ENCODE measurements at regions not wholly inside any gene's neighbourhood (a gene's known extent, or its start where the extent isn't known, plus 50 kb on each side); places are given as distances from the start of the nearest gene placed in this dataset.

DNA sequence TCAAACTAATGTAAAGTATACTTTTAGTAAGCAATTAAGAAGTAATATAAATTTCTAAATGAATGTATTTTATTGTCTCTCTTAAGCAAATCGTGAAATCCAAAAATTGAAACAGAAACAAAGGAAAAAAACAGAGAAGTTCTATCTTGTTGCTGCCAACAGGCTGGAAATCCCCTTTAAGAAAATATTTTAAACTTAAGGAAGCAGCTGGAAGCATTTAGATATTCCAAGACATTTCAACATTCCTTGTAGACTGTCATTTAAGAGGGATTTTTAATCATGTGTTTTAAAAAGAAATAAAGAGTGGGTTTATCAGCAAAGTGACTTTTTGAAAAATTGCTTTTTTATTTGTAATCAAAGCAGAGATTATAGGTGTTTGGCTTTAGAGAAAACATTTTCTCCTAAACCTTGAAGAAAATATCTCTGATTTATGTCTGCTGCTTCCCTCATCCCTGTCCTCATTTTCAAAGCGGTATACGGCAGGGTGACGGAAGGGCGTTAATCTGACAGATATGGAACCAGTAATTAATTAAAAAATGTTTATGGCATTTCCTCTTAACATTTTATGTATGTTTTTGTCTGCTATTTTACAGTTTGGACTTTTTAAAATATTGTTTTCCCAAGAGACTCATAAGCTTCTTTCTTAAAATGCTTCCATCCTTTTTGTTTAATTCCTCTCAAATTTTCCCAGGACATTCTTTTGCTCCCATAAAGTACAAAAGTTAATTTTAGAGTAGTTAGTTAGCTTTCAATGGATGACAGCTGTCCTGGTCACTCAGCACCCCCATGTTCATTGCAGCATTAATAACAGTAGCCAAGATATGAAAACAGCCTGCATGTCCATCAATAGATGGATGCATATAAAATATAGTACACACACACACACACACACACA lies 245.6 kb downstream of the LURAP1L start:
- Mint-ChIP-seq H3K4me1 (ENCODE audit: low read depth, unreplicated experiment) (peaks cover 8% of the 10 kb centered on the region), H3K4me3 (ENCODE audit: unreplicated experiment) (no peak overlapping the region), H3K9me3 (ENCODE audit: unreplicated experiment) (no peaks in the 10 kb centered on the region), H3K27ac (ENCODE audit: unreplicated experiment) (no peak overlapping the region), H3K27me3 (ENCODE audit: low read depth, unreplicated experiment) (no peaks in the 10 kb centered on the region), H3K36me3 (ENCODE audit: low read depth, unreplicated experiment) (no peaks in the 10 kb centered on the region)
- no peak for TF ChIP-seq EZH2 (IDR thresholded peaks at IDR 0.05; ENCODE audit: insufficient read depth, low read length)
- TF ChIP-seq, protein P1, sequence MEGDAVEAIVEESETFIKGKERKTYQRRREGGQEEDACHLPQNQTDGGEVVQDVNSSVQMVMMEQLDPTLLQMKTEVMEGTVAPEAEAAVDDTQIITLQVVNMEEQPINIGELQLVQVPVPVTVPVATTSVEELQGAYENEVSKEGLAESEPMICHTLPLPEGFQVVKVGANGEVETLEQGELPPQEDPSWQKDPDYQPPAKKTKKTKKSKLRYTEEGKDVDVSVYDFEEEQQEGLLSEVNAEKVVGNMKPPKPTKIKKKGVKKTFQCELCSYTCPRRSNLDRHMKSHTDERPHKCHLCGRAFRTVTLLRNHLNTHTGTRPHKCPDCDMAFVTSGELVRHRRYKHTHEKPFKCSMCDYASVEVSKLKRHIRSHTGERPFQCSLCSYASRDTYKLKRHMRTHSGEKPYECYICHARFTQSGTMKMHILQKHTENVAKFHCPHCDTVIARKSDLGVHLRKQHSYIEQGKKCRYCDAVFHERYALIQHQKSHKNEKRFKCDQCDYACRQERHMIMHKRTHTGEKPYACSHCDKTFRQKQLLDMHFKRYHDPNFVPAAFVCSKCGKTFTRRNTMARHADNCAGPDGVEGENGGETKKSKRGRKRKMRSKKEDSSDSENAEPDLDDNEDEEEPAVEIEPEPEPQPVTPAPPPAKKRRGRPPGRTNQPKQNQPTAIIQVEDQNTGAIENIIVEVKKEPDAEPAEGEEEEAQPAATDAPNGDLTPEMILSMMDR (IDR thresholded peaks at IDR 0.05; ENCODE audit: insufficient read depth, low read depth, low read length) = no peak
- H3K36me3 ChIP-seq (ENCODE audit: insufficient read depth, low read length) = no peaks in the 10 kb centered on the region
- no peaks in the 10 kb centered on the region for H3K79me2 ChIP-seq (ENCODE audit: insufficient read depth, low read length)
- DNase-seq (ENCODE audit: low read depth) = no peak
- no peak for FAIRE-seq
- no peaks in the 10 kb centered on the region for H4K20me1 ChIP-seq (ENCODE audit: insufficient read depth, low read length)
- no peaks in the 10 kb centered on the region for H3K4me1 ChIP-seq (ENCODE audit: insufficient read depth, low read length)
- H3K27me3 ChIP-seq (ENCODE audit: insufficient read depth, low read length) = no peaks in the 10 kb centered on the region
- no peak overlapping the region for H3K9ac ChIP-seq (ENCODE audit: low read length)
- H3K4me3 ChIP-seq (ENCODE audit: insufficient read depth, low read depth, low read length) = no peak overlapping the region
- H2AFZ ChIP-seq (ENCODE audit: low read depth, low read length) = no peak overlapping the region
- H3K9me3 ChIP-seq (ENCODE audit: insufficient read depth, low read depth, low read length) = no peaks in the 10 kb centered on the region
- H3K4me2 ChIP-seq (ENCODE audit: low read length) = no peak overlapping the region
- H3K27ac ChIP-seq (ENCODE audit: low read depth, low read length) = no peak overlapping the region

DNA sequence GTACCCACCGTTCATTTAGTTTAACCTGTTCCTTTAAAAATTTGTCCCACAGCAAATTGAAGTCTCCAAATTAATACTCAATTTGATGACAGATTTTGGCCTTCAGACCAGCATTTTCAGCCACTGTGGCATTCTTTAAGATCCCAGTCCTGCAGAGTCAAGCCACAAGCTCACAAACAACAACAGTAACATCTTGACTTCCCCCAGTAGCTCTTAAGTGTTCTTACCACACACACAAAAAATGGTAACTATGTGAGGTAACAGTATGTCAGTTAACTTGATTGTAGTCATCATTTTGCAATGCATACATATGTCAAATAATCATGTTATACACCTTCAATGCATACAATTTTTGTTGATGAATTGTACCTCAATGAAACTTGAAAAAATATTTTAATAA lies 247.9 kb downstream of the LURAP1L start:
- TF ChIP-seq, protein P1 (IDR thresholded peaks at IDR 0.05; ENCODE audit: insufficient read depth, low read depth, low read length) = no peak
- TF ChIP-seq EZH2 (IDR thresholded peaks at IDR 0.05; ENCODE audit: insufficient read depth, low read length) = no peak
- Mint-ChIP-seq H3K9me3 (ENCODE audit: unreplicated experiment) (no peaks in the 10 kb centered on the region), H3K4me3 (ENCODE audit: unreplicated experiment) (no peak overlapping the region), H3K4me1 (ENCODE audit: low read depth, unreplicated experiment) (peaks cover 8% of the 10 kb centered on the region), H3K27ac (ENCODE audit: unreplicated experiment) (no peak overlapping the region), H3K36me3 (ENCODE audit: low read depth, unreplicated experiment) (no peaks in the 10 kb centered on the region), H3K27me3 (ENCODE audit: low read depth, unreplicated experiment) (no peaks in the 10 kb centered on the region)
- no peaks in the 10 kb centered on the region for H4K20me1 ChIP-seq (ENCODE audit: insufficient read depth, low read length)
- no peak overlapping the region for H3K4me2 ChIP-seq (ENCODE audit: low read length)
- no peak overlapping the region for H2AFZ ChIP-seq (ENCODE audit: low read depth, low read length)
- FAIRE-seq (no peak), DNase-seq (ENCODE audit: low read depth) (peak; percentile 16)
- H3K79me2 ChIP-seq (ENCODE audit: insufficient read depth, low read length) = no peaks in the 10 kb centered on the region
- H3K9me3 ChIP-seq (ENCODE audit: insufficient read depth, low read depth, low read length) = no peaks in the 10 kb centered on the region
- no peaks in the 10 kb centered on the region for H3K4me1 ChIP-seq (ENCODE audit: insufficient read depth, low read length)
- H3K27ac ChIP-seq (ENCODE audit: low read depth, low read length) = no peak overlapping the region
- H3K9ac ChIP-seq (ENCODE audit: low read length) = no peak overlapping the region
- H3K36me3 ChIP-seq (ENCODE audit: insufficient read depth, low read length) = no peaks in the 10 kb centered on the region
- no peak overlapping the region for H3K4me3 ChIP-seq (ENCODE audit: insufficient read depth, low read depth, low read length)
- H3K27me3 ChIP-seq (ENCODE audit: insufficient read depth, low read length) = no peaks in the 10 kb centered on the region

DNA sequence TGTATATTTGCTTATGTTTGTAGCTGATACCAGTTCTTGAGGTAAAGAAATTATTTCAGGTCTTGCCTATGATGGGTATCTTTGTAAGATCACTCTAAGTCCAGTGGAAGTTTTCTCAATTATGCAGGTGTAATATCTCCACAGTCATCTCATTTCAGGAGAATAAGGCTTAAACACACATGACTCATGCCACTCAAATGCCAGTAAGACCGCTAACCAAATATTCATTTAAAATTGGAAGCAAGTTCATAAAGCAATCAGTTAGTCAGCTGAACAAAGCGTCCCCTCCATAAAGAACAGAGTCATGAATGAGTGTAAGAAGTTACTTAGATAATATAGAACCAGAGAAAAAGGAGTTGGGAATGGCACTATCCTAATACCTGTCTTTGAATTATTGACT lies 248.7 kb downstream of the LURAP1L start:
- TF ChIP-seq EZH2 (IDR thresholded peaks at IDR 0.05; ENCODE audit: insufficient read depth, low read length) = no peak
- TF ChIP-seq, protein P1 (IDR thresholded peaks at IDR 0.05; ENCODE audit: insufficient read depth, low read depth, low read length) = no peak
- no peaks in the 10 kb centered on the region for H3K9me3 Mint-ChIP-seq (ENCODE audit: unreplicated experiment)

More for the DNA sequence above, 248.7 kb downstream of the LURAP1L start:
- H3K9me3 ChIP-seq (ENCODE audit: insufficient read depth, low read depth, low read length) = no peaks in the 10 kb centered on the region
- H2AFZ ChIP-seq (ENCODE audit: low read depth, low read length) = no peak overlapping the region
- H3K27me3 ChIP-seq (ENCODE audit: insufficient read depth, low read length) = no peaks in the 10 kb centered on the region
- H3K4me1 ChIP-seq (ENCODE audit: insufficient read depth, low read length) = no peaks in the 10 kb centered on the region
- peaks cover 8% of the 10 kb centered on the region for H3K4me1 Mint-ChIP-seq (ENCODE audit: low read depth, unreplicated experiment)
- H3K4me3 Mint-ChIP-seq (ENCODE audit: unreplicated experiment) = no peak overlapping the region
- no peak overlapping the region for H3K4me2 ChIP-seq (ENCODE audit: low read length)
- H3K36me3 Mint-ChIP-seq (ENCODE audit: low read depth, unreplicated experiment) = no peaks in the 10 kb centered on the region
- DNase-seq (ENCODE audit: low read depth) (peak; percentile 57), FAIRE-seq (no peak)
- H3K4me3 ChIP-seq (ENCODE audit: insufficient read depth, low read depth, low read length) = no peak overlapping the region
- H4K20me1 ChIP-seq (ENCODE audit: insufficient read depth, low read length) = no peaks in the 10 kb centered on the region
- H3K27me3 Mint-ChIP-seq (ENCODE audit: low read depth, unreplicated experiment) = no peaks in the 10 kb centered on the region
- H3K9ac ChIP-seq (ENCODE audit: low read length) = no peak overlapping the region
- no peak overlapping the region for H3K27ac ChIP-seq (ENCODE audit: low read depth, low read length)
- H3K27ac Mint-ChIP-seq (ENCODE audit: unreplicated experiment) = no peak overlapping the region
- no peaks in the 10 kb centered on the region for H3K36me3 ChIP-seq (ENCODE audit: insufficient read depth, low read length)
- H3K79me2 ChIP-seq (ENCODE audit: insufficient read depth, low read length) = no peaks in the 10 kb centered on the region
